Duodenal mucosa (tissue), 2 donors: ENCODE measurements at regions not wholly inside any gene's neighbourhood (a gene's known extent, or its start where the extent isn't known, plus 50 kb on each side); places are given as distances from the start of the nearest gene placed in this dataset.

Experiments used
- H3K27ac ChIP-seq: one replicate; pipeline ENCODE4 v1.7.0; 2013; ENCODE audit warnings: low read depth, low read length
- H3K27me3 ChIP-seq, 2 donors: one replicate each; pipeline ENCODE4 v1.7.0; 2013; ENCODE audit warnings: low read length in 2 of 2, control low read depth in 1 of 2; ENCODE audit not compliant: insufficient read depth in 2 of 2, control insufficient read depth in 1 of 2
- H3K36me3 ChIP-seq, 2 donors: one replicate each; pipeline ENCODE4 v1.7.0; 2013; ENCODE audit warnings: low read length in 2 of 2, control low read depth in 1 of 2; ENCODE audit not compliant: insufficient read depth in 2 of 2, control insufficient read depth in 1 of 2
- H3K4me1 ChIP-seq, 2 donors: one replicate each; pipeline ENCODE4 v1.7.0; 2013; ENCODE audit warnings: low read length in 2 of 2, control low read depth in 1 of 2; ENCODE audit not compliant: insufficient read depth in 2 of 2, control insufficient read depth in 1 of 2
- H3K4me3 ChIP-seq, 2 donors: one replicate each; pipeline ENCODE4 v1.7.0; 2013; ENCODE audit warnings: low read length in 2 of 2, low read depth in 1 of 2
- H3K9ac ChIP-seq, 2 donors: one replicate each; pipeline ENCODE4 v1.7.0; 2013; ENCODE audit warnings: low read length in 2 of 2, low read depth in 1 of 2
- H3K9me3 ChIP-seq, 2 donors: one replicate each; pipeline ENCODE4 v1.7.0; 2013; ENCODE audit warnings: low read length in 2 of 2, control low read depth in 1 of 2; ENCODE audit not compliant: control insufficient read depth in 1 of 2

DNA sequence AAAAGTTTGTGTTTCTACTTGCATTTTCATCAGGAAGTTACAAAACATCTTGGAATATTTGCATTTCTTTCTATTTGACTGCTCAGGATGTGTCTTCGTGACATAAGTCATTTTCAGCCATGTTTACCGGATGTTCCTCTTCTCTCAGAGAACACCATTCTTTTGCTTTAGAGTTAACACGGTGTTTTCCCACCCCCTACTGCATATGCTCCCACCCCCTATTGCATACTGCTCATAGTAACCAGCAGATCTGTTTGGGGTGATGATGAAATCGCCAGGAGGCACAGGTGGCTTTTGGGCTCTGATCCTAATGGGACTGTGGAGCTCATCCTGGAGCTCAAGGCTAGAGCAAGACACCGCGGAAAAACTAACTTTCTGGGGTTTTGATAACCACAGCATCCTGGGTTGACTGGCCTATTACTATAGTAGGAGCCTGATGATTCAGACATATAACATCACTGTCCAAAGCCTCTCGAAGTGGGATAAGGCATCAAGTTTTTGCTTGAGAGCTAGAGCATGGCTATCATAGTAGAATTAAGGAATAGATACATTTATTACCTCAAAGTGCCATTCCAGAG lies 65.1 kb upstream of the BET1 start:
- Histone ChIP-seq H3K9me3 (no peaks in the 10 kb centered on the region), H3K4me1 (no peaks in the 10 kb centered on the region), H3K27me3 (peaks cover 0 to 5% of the 10 kb centered on the region in 2 donors), H3K27ac (no peak overlapping the region), H3K36me3 (no peaks in the 10 kb centered on the region), H3K9ac (no peak overlapping the region), H3K4me3 (no peak overlapping the region)

DNA sequence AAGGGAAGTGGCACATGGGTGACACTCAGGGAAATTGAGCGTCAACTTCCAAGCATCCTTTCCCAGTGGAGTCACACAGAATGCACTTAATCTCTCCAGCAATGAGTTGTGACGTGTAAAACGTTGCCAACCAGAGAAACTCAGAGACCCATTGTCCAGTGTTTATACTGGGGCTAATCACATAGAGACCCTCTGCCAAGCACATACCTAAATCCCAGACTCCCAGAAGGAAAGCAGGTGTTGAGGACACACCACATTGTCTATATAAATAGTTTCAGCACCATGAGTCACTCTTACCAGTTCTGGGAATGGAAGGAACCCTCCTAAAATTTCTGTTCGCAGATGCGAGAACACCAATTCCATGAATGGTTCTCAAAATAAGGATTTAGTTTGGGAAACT lies 76.4 kb upstream of the BET1 start:
- H3K9me3 ChIP-seq: no peaks in the 10 kb centered on the region
- no peak overlapping the region for H3K9ac ChIP-seq
- H3K27ac ChIP-seq: no peak overlapping the region
- no peaks in the 10 kb centered on the region for H3K4me1 ChIP-seq
- H3K4me3 ChIP-seq: no peak overlapping the region
- no peaks in the 10 kb centered on the region for H3K27me3 ChIP-seq
- H3K36me3 ChIP-seq: no peaks in the 10 kb centered on the region

- H3K27me3 ChIP-seq: peaks cover 0 to 4% of the 10 kb centered on the region in 2 donors
- H3K36me3 ChIP-seq: no peaks in the 10 kb centered on the region
- no peak overlapping the region for H3K4me3 ChIP-seq
- H3K4me1 ChIP-seq: no peaks in the 10 kb centered on the region
- no peak overlapping the region for H3K9ac ChIP-seq
- H3K27ac ChIP-seq: no peak overlapping the region
- no peaks in the 10 kb centered on the region for H3K9me3 ChIP-seq
Measured at GRCh38 chr7:94082126-94082525, 78.0 kb upstream of the BET1 start.

DNA sequence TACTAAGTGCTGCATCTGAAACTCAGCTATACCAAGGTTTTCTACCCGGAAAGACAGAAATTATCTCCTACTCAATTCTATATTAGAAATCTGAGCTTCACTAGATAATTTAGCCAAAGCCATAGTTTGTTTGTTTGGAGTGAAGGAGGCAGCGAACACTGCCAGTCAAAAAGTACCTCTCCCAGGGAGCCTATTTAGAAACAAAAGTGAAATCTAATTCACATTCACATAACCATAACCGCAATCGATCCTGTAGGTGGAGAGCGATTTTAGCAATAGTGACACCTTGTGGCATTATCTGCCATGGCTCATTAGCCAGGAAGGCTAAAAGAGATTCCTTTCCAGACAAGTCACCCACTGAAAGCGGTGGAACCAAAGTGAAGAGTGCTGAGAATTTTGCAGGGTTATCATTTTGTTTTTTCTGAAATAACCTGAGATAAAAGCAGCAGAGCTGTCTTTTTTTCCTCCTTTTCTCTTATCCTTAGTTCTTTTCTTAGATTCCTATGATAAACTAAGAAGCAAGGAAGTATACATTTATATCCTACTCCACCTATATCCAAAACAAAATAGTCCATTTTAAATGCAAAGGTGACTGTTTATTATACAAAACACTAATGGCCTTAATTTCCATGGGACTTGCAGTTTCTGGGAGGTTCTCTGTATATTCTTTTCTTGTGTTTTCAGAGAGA lies 83.7 kb upstream of the BET1 start:
- Histone ChIP-seq H3K4me3 (peak overlapping the region; percentile 52 to 60), H3K9ac (no peak overlapping the region), H3K27me3 (peaks cover 0 to 4% of the 10 kb centered on the region in 2 donors), H3K9me3 (no peaks in the 10 kb centered on the region), H3K27ac (no peak overlapping the region), H3K4me1 (no peaks in the 10 kb centered on the region), H3K36me3 (no peaks in the 10 kb centered on the region)

GRCh38 chr7:94088560-94088959 lies 84.4 kb upstream of the BET1 start:
- H3K4me1 ChIP-seq: no peaks in the 10 kb centered on the region
- H3K9ac ChIP-seq: no peak overlapping the region
- no peak overlapping the region for H3K27ac ChIP-seq
- no peaks in the 10 kb centered on the region for H3K9me3 ChIP-seq
- H3K36me3 ChIP-seq: no peaks in the 10 kb centered on the region
- H3K27me3 ChIP-seq: peaks cover 0 to 4% of the 10 kb centered on the region in 2 donors
- H3K4me3 ChIP-seq: no peak overlapping the region

GRCh38 chr7:94089806-94090205 lies 85.7 kb upstream of the BET1 start:
- H3K4me1 ChIP-seq: no peaks in the 10 kb centered on the region
- H3K27me3 ChIP-seq: peaks cover 0 to 4% of the 10 kb centered on the region in 2 donors
- H3K9me3 ChIP-seq: no peaks in the 10 kb centered on the region
- H3K4me3 ChIP-seq: no peak overlapping the region
- H3K27ac ChIP-seq: no peak overlapping the region
- no peak overlapping the region for H3K9ac ChIP-seq
- no peaks in the 10 kb centered on the region for H3K36me3 ChIP-seq

GRCh38 chr7:94092980-94093379 lies 88.8 kb upstream of the BET1 start:
- Histone ChIP-seq H3K9me3 (no peaks in the 10 kb centered on the region), H3K4me3 (no peak overlapping the region), H3K36me3 (no peaks in the 10 kb centered on the region)

DNA sequence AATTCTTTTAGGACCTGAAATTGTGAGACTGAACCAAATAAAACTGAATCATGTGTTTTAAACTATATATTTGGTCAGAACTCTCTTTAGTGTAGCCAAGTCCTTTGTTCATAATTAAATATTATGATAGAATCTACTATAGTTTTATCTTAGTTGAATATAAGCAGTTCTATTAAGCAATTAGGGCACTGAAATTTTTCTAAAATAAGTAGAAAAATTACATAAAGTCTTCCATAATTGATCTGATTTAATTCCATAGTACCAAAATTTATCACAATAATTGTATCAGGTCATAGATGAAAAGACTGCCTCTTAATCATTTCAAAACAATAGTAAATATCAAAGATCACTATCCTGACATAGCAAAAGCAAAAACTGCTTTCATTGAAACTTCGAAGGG lies 90.1 kb upstream of the BET1 start:
- Histone ChIP-seq H3K27me3 (no peaks in the 10 kb centered on the region), H3K9me3 (no peaks in the 10 kb centered on the region), H3K4me3 (no peak overlapping the region), H3K9ac (no peak overlapping the region), H3K4me1 (no peaks in the 10 kb centered on the region), H3K36me3 (no peaks in the 10 kb centered on the region), H3K27ac (no peak overlapping the region)

More at GRCh38 chr7:94092980-94093379, 88.8 kb upstream of the BET1 start:
- Histone ChIP-seq H3K4me1 (no peaks in the 10 kb centered on the region), H3K27me3 (no peaks in the 10 kb centered on the region), H3K9ac (no peak overlapping the region), H3K27ac (no peak overlapping the region)

GRCh38 chr7:94095316-94096009 lies 91.3 kb upstream of the BET1 start:
- H3K27ac ChIP-seq: no peak overlapping the region
- no peak overlapping the region for H3K9ac ChIP-seq
- H3K36me3 ChIP-seq: no peaks in the 10 kb centered on the region
- H3K4me3 ChIP-seq: no peak overlapping the region
- H3K4me1 ChIP-seq: no peaks in the 10 kb centered on the region
- H3K9me3 ChIP-seq: no peaks in the 10 kb centered on the region
- H3K27me3 ChIP-seq: no peaks in the 10 kb centered on the region

GRCh38 chr7:94099679-94100078 lies 95.5 kb upstream of the BET1 start:
- H3K27ac ChIP-seq: no peak overlapping the region
- H3K9me3 ChIP-seq: no peaks in the 10 kb centered on the region
- H3K27me3 ChIP-seq: no peaks in the 10 kb centered on the region
- H3K4me3 ChIP-seq: no peak overlapping the region
- H3K4me1 ChIP-seq: no peaks in the 10 kb centered on the region
- no peaks in the 10 kb centered on the region for H3K36me3 ChIP-seq
- H3K9ac ChIP-seq: no peak overlapping the region
